H1 (cell line): ENCODE measurements at regions not wholly inside any gene's neighbourhood (a gene's known extent, or its start where the extent isn't known, plus 50 kb on each side); places are given as distances from the start of the nearest gene placed in this dataset.

Experiments used
- BCL11A ChIP-seq, 2 experiments: IDR thresholded peaks; one replicate each; pipeline ENCODE4 v1.6.1; 2011; ENCODE audit warnings: low read depth in 2 of 2, low read length in 2 of 2, mild to moderate bottlenecking in 2 of 2
- EP300 ChIP-seq, 2 experiments: IDR thresholded peaks; 1 replicate in 1 of 2; 2 replicates in 1 of 2; pipeline ENCODE4 v1.6.1; 2011 to 2012; ENCODE audit warnings: low read depth in 2 of 2, low read length in 2 of 2, mild to moderate bottlenecking in 2 of 2, borderline replicate concordance in 1 of 2, inconsistent platforms in 1 of 2, moderate library complexity in 1 of 2
- GABPA ChIP-seq: IDR thresholded peaks from 2 replicates; pipeline ENCODE4 v1.6.1; 2011; ENCODE audit warnings: mild to moderate bottlenecking, low read length, moderate library complexity, borderline replicate concordance; ENCODE audit not compliant: insufficient read depth
- KDM4A ChIP-seq: IDR thresholded peaks from one replicate; pipeline ENCODE4 v1.7.1; 2012; ENCODE audit warnings: low read depth, mild to moderate bottlenecking, moderate library complexity, low read length, inconsistent platforms; ENCODE audit not compliant: severe bottlenecking
- KDM5A ChIP-seq: fragments of 200-600 bp; IDR thresholded peaks from 2 replicates; pipeline ENCODE4 v1.7.1; 2012; ENCODE audit warnings: mild to moderate bottlenecking, low read length, inconsistent platforms, mixed read lengths
- MAFK ChIP-seq: IDR thresholded peaks from 2 replicates; pipeline ENCODE4 v1.6.1; 2012; ENCODE audit warnings: low read depth, mild to moderate bottlenecking, improper control_type of control experiment, low read length
- RAD21 ChIP-seq, 2 experiments: IDR thresholded peaks in 1 of 2; conservative IDR thresholded peaks in 1 of 2; 2 replicates each; pipeline ENCODE4 v1.6.1; 2011; ENCODE audit warnings: low read depth in 2 of 2, low read length in 2 of 2, improper control_type of control experiment in 1 of 2, inconsistent platforms in 1 of 2, mild to moderate bottlenecking in 1 of 2, moderate library complexity in 1 of 2
- SIX5 ChIP-seq: IDR thresholded peaks from 2 replicates; pipeline ENCODE4 v1.6.1; 2011; ENCODE audit warnings: mild to moderate bottlenecking, low read depth, low read length
- SP4 ChIP-seq: IDR thresholded peaks from 2 replicates; pipeline ENCODE4 v1.6.1; 2012; ENCODE audit warnings: low read length, inconsistent platforms
- TF ChIP-seq, protein P1 (sequence below): fragments of 300-600 bp; sonication (generic); IDR thresholded peaks from 2 replicates; pipeline ENCODE4 v1.7.1; 2012; ENCODE audit warnings: low read length, moderate library complexity, mild to moderate bottlenecking, inconsistent platforms; ENCODE audit not compliant: insufficient replicate concordance

DNA sequence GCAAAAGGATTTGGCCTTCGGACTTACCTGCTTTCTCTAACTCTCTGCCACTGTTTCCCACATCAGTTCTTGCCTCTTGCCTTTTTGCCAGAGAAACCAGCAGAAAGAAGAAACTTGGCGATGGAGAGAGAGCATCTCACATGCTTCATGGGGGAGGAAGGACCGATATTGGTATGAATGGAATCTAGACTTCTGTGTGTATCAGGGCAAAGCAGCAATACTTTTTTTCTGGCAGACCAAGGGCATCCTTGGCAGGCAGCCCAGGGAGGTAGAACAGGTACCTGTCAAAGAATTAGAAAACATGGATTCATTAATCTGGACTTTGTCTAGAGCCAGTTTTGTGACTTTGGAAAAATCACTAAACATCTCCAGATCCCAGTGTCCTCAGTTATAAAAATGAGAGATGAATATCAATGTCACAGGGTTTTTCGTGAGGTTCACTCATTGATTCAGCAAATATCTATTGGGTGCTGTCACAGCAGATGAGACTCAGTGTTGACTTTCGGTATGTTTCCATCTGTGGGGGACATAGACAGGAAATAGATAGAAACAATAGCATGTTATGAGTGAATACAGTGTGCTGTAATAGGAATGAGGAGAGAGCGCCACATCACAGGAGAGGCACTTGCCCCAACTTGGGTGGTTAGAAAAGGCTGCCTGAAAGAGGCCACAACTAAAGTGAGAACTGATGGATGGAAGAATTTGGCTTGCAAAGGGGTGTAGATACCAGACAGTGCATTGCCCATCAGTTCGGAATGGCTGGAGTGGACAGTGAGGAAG is 114.1 kb downstream of the CD83 start (continued):
- TF ChIP-seq, protein P1, sequence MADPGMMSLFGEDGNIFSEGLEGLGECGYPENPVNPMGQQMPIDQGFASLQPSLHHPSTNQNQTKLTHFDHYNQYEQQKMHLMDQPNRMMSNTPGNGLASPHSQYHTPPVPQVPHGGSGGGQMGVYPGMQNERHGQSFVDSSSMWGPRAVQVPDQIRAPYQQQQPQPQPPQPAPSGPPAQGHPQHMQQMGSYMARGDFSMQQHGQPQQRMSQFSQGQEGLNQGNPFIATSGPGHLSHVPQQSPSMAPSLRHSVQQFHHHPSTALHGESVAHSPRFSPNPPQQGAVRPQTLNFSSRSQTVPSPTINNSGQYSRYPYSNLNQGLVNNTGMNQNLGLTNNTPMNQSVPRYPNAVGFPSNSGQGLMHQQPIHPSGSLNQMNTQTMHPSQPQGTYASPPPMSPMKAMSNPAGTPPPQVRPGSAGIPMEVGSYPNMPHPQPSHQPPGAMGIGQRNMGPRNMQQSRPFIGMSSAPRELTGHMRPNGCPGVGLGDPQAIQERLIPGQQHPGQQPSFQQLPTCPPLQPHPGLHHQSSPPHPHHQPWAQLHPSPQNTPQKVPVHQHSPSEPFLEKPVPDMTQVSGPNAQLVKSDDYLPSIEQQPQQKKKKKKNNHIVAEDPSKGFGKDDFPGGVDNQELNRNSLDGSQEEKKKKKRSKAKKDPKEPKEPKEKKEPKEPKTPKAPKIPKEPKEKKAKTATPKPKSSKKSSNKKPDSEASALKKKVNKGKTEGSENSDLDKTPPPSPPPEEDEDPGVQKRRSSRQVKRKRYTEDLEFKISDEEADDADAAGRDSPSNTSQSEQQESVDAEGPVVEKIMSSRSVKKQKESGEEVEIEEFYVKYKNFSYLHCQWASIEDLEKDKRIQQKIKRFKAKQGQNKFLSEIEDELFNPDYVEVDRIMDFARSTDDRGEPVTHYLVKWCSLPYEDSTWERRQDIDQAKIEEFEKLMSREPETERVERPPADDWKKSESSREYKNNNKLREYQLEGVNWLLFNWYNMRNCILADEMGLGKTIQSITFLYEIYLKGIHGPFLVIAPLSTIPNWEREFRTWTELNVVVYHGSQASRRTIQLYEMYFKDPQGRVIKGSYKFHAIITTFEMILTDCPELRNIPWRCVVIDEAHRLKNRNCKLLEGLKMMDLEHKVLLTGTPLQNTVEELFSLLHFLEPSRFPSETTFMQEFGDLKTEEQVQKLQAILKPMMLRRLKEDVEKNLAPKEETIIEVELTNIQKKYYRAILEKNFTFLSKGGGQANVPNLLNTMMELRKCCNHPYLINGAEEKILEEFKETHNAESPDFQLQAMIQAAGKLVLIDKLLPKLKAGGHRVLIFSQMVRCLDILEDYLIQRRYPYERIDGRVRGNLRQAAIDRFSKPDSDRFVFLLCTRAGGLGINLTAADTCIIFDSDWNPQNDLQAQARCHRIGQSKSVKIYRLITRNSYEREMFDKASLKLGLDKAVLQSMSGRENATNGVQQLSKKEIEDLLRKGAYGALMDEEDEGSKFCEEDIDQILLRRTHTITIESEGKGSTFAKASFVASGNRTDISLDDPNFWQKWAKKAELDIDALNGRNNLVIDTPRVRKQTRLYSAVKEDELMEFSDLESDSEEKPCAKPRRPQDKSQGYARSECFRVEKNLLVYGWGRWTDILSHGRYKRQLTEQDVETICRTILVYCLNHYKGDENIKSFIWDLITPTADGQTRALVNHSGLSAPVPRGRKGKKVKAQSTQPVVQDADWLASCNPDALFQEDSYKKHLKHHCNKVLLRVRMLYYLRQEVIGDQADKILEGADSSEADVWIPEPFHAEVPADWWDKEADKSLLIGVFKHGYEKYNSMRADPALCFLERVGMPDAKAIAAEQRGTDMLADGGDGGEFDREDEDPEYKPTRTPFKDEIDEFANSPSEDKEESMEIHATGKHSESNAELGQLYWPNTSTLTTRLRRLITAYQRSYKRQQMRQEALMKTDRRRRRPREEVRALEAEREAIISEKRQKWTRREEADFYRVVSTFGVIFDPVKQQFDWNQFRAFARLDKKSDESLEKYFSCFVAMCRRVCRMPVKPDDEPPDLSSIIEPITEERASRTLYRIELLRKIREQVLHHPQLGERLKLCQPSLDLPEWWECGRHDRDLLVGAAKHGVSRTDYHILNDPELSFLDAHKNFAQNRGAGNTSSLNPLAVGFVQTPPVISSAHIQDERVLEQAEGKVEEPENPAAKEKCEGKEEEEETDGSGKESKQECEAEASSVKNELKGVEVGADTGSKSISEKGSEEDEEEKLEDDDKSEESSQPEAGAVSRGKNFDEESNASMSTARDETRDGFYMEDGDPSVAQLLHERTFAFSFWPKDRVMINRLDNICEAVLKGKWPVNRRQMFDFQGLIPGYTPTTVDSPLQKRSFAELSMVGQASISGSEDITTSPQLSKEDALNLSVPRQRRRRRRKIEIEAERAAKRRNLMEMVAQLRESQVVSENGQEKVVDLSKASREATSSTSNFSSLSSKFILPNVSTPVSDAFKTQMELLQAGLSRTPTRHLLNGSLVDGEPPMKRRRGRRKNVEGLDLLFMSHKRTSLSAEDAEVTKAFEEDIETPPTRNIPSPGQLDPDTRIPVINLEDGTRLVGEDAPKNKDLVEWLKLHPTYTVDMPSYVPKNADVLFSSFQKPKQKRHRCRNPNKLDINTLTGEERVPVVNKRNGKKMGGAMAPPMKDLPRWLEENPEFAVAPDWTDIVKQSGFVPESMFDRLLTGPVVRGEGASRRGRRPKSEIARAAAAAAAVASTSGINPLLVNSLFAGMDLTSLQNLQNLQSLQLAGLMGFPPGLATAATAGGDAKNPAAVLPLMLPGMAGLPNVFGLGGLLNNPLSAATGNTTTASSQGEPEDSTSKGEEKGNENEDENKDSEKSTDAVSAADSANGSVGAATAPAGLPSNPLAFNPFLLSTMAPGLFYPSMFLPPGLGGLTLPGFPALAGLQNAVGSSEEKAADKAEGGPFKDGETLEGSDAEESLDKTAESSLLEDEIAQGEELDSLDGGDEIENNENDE, result no peak
- TF ChIP-seq SIX5 (no peak), GABPA (no peak), BCL11A (IDR thresholded peaks at IDR 0.05; ENCODE audit: low read depth in 2 of 2, low read length in 2 of 2) (no peak), KDM4A (no peak), MAFK (no peak), SP4 (no peak), EP300 (IDR thresholded peaks at IDR 0.05; ENCODE audit: borderline replicate concordance in 1 of 2, low read depth in 2 of 2, low read length in 2 of 2) (no peak), KDM5A (no peak), RAD21 (IDR thresholded peaks at IDR 0.05 in 1 of 2, conservative IDR thresholded peaks at IDR 0.05 in 1 of 2; ENCODE audit: low read depth in 2 of 2, low read length in 2 of 2) (no peak)
